GM12878 (cell line): ENCODE measurements at regions not wholly inside any gene's neighbourhood (a gene's known extent, or its start where the extent isn't known, plus 50 kb on each side); places are given as distances from the start of the nearest gene placed in this dataset.

ENCODE experiments used
- ATF3 ChIP-seq: IDR thresholded peaks from 2 replicates; pipeline ENCODE4 v1.6.1; 2011; ENCODE audit warnings: low read depth, mild to moderate bottlenecking, low read length, moderate library complexity, borderline replicate concordance; ENCODE audit errors: extremely low read depth
- BCL11A ChIP-seq: IDR thresholded peaks from 2 replicates; pipeline ENCODE4 v1.6.1; 2011; ENCODE audit warnings: low read depth, low read length
- CEBPZ ChIP-seq: fragments of 150-350 bp; IDR thresholded peaks from 2 replicates; pipeline ENCODE4 v1.6.1; 2016; ENCODE audit warnings: low read depth, low read length
- CTCF ChIP-seq, 3 experiments: IDR thresholded peaks in 2 of 3; conservative IDR thresholded peaks in 1 of 3; 2 replicates each; pipeline ENCODE4 v1.5.1; 2011; ENCODE audit warnings: low read depth in 3 of 3, low read length in 3 of 3, mild to moderate bottlenecking in 3 of 3, control low read depth in 2 of 3, moderate library complexity in 2 of 3, inconsistent platforms in 1 of 3, mixed read lengths in 1 of 3; ENCODE audit not compliant: control insufficient read depth in 2 of 3, insufficient read depth in 1 of 3; ENCODE audit errors: extremely low read depth in 1 of 3
- EGR1 ChIP-seq, 2 experiments: IDR thresholded peaks; 1 replicate in 1 of 2; 2 replicates in 1 of 2; pipeline ENCODE4 v1.6.1; 2011 to 2012; ENCODE audit warnings: low read depth in 2 of 2, low read length in 2 of 2, borderline replicate concordance in 1 of 2, mild to moderate bottlenecking in 1 of 2, moderate library complexity in 1 of 2
- ELK1 ChIP-seq: IDR thresholded peaks from 2 replicates; pipeline ENCODE4 v1.6.1; 2012; ENCODE audit warnings: low read depth, low read length, improper control_type of control experiment
- ETV6 ChIP-seq, 2 experiments: fragments of 450-650 bp in 1 of 2; IDR thresholded peaks in 1 of 2; conservative IDR thresholded peaks in 1 of 2; 2 replicates each; pipeline ENCODE4 v1.6.1; 2014; ENCODE audit warnings: antibody characterized with exemption in 1 of 2, borderline replicate concordance in 1 of 2, low read depth in 1 of 2, mild to moderate bottlenecking in 1 of 2, moderate library complexity in 1 of 2
- HCFC1 ChIP-seq: fragments of 150-350 bp; IDR thresholded peaks from 2 replicates; pipeline ENCODE4 v1.6.1; 2014; ENCODE audit warnings: low read length
- MEF2B ChIP-seq: fragments of 450-650 bp; IDR thresholded peaks from 2 replicates; pipeline ENCODE4 v1.6.1; 2018; ENCODE audit warnings: mild to moderate bottlenecking, moderate library complexity; ENCODE audit not compliant: partially characterized antibody, poor library complexity, severe bottlenecking
- NFXL1 ChIP-seq: fragments of 450-650 bp; IDR thresholded peaks from 2 replicates; pipeline ENCODE4 v1.6.1; 2017; ENCODE audit warnings: antibody characterized with exemption, mild to moderate bottlenecking, borderline replicate concordance
- NFYA ChIP-seq: IDR thresholded peaks from 2 replicates; pipeline ENCODE4 v1.6.1; 2011; ENCODE audit warnings: low read depth, mild to moderate bottlenecking, low read length, improper control_type of control experiment, borderline replicate concordance
- SREBF1 ChIP-seq: IDR thresholded peaks from 2 replicates; pipeline ENCODE4 v1.6.1; 2012; ENCODE audit warnings: mild to moderate bottlenecking, low read length
- SUPT20H ChIP-seq: IDR thresholded peaks from 2 replicates; pipeline ENCODE4 v1.6.1; 2011; ENCODE audit warnings: low read depth, mild to moderate bottlenecking, low read length, moderate library complexity, borderline replicate concordance; ENCODE audit not compliant: control insufficient read depth
- SUZ12 ChIP-seq: fragments of 200-600 bp; sonication (generic); IDR thresholded peaks from one replicate; pipeline ENCODE4 v1.6.1; 2018; ENCODE audit warnings: antibody characterized with exemption, mild to moderate bottlenecking; ENCODE audit not compliant: unreplicated experiment
- ZBTB4 ChIP-seq: fragments of 450-650 bp; formaldehyde crosslinking; IDR thresholded peaks from 2 replicates; pipeline ENCODE4 v1.4.0; 2022; ENCODE audit warnings: mild to moderate bottlenecking, moderate library complexity
- ZNF217 ChIP-seq: fragments of 450-650 bp; IDR thresholded peaks from 2 replicates; pipeline ENCODE4 v1.6.1; 2017; ENCODE audit warnings: antibody characterized with exemption, mild to moderate bottlenecking
- ZNF384 ChIP-seq: IDR thresholded peaks from 2 replicates; pipeline ENCODE4 v1.6.1; 2012; ENCODE audit warnings: low read depth, mild to moderate bottlenecking, low read length, improper control_type of control experiment, borderline replicate concordance

- TF ChIP-seq CTCF (IDR thresholded peaks at IDR 0.05 in 2 of 3, conservative IDR thresholded peaks at IDR 0.05 in 1 of 3; ENCODE audit: control insufficient read depth in 2 of 3, extremely low read depth in 1 of 3, insufficient read depth in 1 of 3, low read depth in 3 of 3, low read length in 3 of 3) (peak; percentile 46 to 55 (median 51)), NFYA (no peak), SREBF1 (no peak), EGR1 (IDR thresholded peaks at IDR 0.05; ENCODE audit: borderline replicate concordance in 1 of 2, low read depth in 2 of 2, low read length in 2 of 2) (no peak), CEBPZ (no peak), NFXL1 (no peak), ZNF384 (no peak), ATF3 (no peak), ETV6 (conservative IDR thresholded peaks at IDR 0.05 in 1 of 2, IDR thresholded peaks at IDR 0.05 in 1 of 2; ENCODE audit: borderline replicate concordance in 1 of 2, low read depth in 1 of 2) (no peak), MEF2B (no peak), ELK1 (no peak), BCL11A (no peak), SUZ12 (no peak), HCFC1 (no peak), SUPT20H (no peak), ZBTB4 (no peak), ZNF217 (no peak)
Measured at GRCh38 chr3:181176601-181177000, 187.1 kb upstream of the DNAJC19 start (continued).
